MG63 (cell line): ENCODE measurements at regions not wholly inside any gene's neighbourhood (a gene's known extent, or its start where the extent isn't known, plus 50 kb on each side); places are given as distances from the start of the nearest gene placed in this dataset.

ENCODE experiments used
- DNase-seq: peaks from one replicate; pipeline ENCODE4 v3.0.0-alpha.2; 2020
- H3K27me3 ChIP-seq: fragments of 250-450 bp; sonication (Bioruptor Pico); 2 replicates; pipeline ENCODE4 v1.5.1; 2020; ENCODE audit warnings: mild to moderate bottlenecking, moderate library complexity
- H3K36me3 ChIP-seq: fragments of 250-450 bp; sonication (Bioruptor Pico); 2 replicates; pipeline ENCODE4 v1.5.1; 2020; ENCODE audit warnings: mild to moderate bottlenecking, moderate library complexity
- H3K4me3 ChIP-seq: fragments of 250-450 bp; sonication (Bioruptor Pico); 2 replicates; pipeline ENCODE4 v1.5.1; 2020; ENCODE audit warnings: mild to moderate bottlenecking, moderate library complexity
- H3K9me3 ChIP-seq: fragments of 250-450 bp; sonication (Bioruptor Pico); 2 replicates; pipeline ENCODE4 v1.5.1; 2020; ENCODE audit warnings: mild to moderate bottlenecking, moderate library complexity

DNA sequence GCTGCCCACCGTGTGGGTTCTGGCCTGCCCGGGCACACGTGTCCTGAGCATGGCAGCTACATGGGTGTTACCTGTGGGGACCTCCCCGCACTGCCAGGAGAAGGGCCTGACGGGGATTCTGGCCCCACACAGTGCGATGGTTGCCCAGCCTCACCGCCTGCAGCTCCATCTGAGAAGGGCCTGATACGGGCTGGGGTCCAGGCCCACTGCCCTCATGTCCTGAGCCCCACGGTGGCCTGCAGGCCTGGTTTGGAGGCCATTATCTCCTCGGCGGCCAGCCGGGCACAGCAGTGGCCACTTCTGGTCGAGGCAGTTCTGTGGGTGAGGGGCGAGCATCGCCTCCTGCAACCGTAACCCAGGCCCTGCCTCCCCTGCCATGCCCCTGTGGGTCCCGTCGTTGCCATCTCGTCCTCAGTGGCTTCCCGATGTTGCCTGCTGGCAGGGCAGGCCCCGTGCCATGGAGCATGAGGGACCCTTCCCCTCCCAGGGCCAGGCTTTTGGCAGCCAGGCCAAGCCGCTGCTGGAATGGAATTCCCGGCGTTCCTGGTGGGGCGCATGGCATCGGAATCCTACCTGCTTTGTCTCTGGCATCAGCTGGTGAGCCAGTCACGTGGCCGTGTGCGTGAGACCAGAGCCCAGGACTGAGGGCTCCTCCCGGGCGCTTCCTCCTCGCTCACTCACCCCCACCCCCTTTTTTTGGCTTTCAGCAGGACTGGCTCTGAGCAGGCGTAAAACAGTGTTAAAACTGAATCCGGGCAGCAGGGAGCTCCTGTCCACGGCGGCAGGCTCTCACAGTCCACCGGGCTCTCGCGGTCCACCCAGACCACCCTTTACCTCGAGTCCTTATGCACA, 71.9 kb upstream of the PPARA start:
- Histone ChIP-seq H3K9me3 (no peaks in the 10 kb centered on the region), H3K36me3 (peaks cover 95% of the 10 kb centered on the region), H3K4me3 (peak overlapping the region; percentile 78), H3K27me3 (no peaks in the 10 kb centered on the region)
- peak; percentile 97 for DNase-seq

GRCh38 chr22:46079093-46079860, 71.0 kb upstream of the PPARA start:
- peaks cover 95% of the 10 kb centered on the region for H3K36me3 ChIP-seq
- H3K27me3 ChIP-seq: no peaks in the 10 kb centered on the region
- H3K4me3 ChIP-seq: peak overlapping the region; percentile 78
- peak; percentile 67 for DNase-seq
- no peaks in the 10 kb centered on the region for H3K9me3 ChIP-seq

GRCh38 chr22:46079861-46080821, 70.2 kb upstream of the PPARA start:
- DNase-seq: peak; percentile 96
- Histone ChIP-seq H3K36me3 (peaks cover 95% of the 10 kb centered on the region), H3K4me3 (peak overlapping the region; percentile 78), H3K9me3 (no peaks in the 10 kb centered on the region), H3K27me3 (no peaks in the 10 kb centered on the region)

GRCh38 chr22:46081036-46081830, 69.1 kb upstream of the PPARA start:
- peak overlapping the region; percentile 78 for H3K4me3 ChIP-seq
- H3K27me3 ChIP-seq: no peaks in the 10 kb centered on the region
- peaks cover 93% of the 10 kb centered on the region for H3K36me3 ChIP-seq
- DNase-seq: no peak
- no peaks in the 10 kb centered on the region for H3K9me3 ChIP-seq

- H3K36me3 ChIP-seq: peaks cover 93% of the 10 kb centered on the region
- no peaks in the 10 kb centered on the region for H3K9me3 ChIP-seq
- no peaks in the 10 kb centered on the region for H3K27me3 ChIP-seq
- H3K4me3 ChIP-seq: peak overlapping the region; percentile 78
- DNase-seq: no peak
Measured at GRCh38 chr22:46081831-46082210, 68.5 kb upstream of the PPARA start.

- H3K36me3 ChIP-seq: peaks cover 93% of the 10 kb centered on the region
Measured at GRCh38 chr22:46082633-46083032, 67.7 kb upstream of the PPARA start.

GRCh38 chr22:46083383-46084350, 66.7 kb upstream of the PPARA start:
- DNase-seq: no peak
- H3K9me3 ChIP-seq: no peaks in the 10 kb centered on the region
- peak overlapping the region; percentile 78 for H3K4me3 ChIP-seq
- H3K36me3 ChIP-seq: peaks cover 93% of the 10 kb centered on the region
- H3K27me3 ChIP-seq: no peaks in the 10 kb centered on the region

More at GRCh38 chr22:46082633-46083032, 67.7 kb upstream of the PPARA start:
- no peaks in the 10 kb centered on the region for H3K27me3 ChIP-seq
- no peaks in the 10 kb centered on the region for H3K9me3 ChIP-seq
- peak overlapping the region; percentile 78 for H3K4me3 ChIP-seq
- DNase-seq: no peak

GRCh38 chr22:46084376-46084775, 66.0 kb upstream of the PPARA start:
- Histone ChIP-seq H3K9me3 (no peaks in the 10 kb centered on the region), H3K27me3 (no peaks in the 10 kb centered on the region), H3K36me3 (peaks cover 93% of the 10 kb centered on the region), H3K4me3 (peak overlapping the region; percentile 78)
- no peak for DNase-seq

DNA sequence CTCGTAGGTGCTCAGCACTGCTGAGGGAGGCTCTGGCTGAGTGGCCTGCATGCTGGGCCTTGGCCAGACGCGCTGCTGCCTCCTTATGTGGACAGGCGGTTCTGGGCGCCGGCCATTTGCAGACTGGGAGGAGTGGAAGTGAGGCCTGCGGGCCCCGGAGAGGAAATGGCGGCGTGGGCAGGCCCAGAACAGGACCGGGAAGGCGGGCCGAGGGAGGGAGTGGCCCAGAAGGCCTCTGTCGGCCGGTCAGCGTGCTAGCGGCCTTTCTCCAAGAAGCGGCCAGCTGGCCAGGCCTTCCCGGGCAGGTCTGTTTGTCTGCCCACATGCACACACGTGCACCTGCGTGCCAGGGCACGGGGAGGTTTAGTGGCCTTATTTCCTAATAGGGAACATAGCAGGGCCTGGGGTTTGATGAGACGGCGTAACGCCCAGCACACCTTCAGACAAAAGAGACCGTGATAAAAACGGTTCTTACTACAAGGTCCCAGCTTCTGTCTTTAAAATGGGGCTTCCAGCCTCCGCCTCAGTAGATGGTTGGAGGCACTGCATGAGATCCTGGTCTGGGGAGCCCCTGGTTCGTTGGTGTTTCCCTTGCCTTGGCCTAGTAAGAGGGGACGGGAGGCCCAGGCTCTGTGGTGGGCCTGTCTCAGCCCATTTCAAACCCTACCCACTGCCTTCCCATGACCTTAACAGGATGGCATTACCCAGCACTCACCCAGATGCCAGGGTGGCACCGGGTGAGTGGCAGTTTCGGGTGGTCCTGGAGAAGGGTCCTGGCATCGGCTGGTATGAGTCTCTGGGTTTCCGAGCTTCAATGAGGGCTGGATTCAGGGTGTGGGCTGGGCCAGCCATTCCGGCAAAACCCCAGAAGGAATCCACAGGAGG, 65.1 kb upstream of the PPARA start:
- DNase-seq: peak; percentile 94
- Histone ChIP-seq H3K4me3 (peak overlapping the region; percentile 78), H3K36me3 (peaks cover 97% of the 10 kb centered on the region), H3K9me3 (no peaks in the 10 kb centered on the region), H3K27me3 (no peaks in the 10 kb centered on the region)

GRCh38 chr22:46085828-46086576, 64.3 kb upstream of the PPARA start:
- peak overlapping the region; percentile 78 for H3K4me3 ChIP-seq
- H3K9me3 ChIP-seq: no peaks in the 10 kb centered on the region
- no peaks in the 10 kb centered on the region for H3K27me3 ChIP-seq
- peak; percentile 97 for DNase-seq
- H3K36me3 ChIP-seq: peaks cover 97% of the 10 kb centered on the region

DNA sequence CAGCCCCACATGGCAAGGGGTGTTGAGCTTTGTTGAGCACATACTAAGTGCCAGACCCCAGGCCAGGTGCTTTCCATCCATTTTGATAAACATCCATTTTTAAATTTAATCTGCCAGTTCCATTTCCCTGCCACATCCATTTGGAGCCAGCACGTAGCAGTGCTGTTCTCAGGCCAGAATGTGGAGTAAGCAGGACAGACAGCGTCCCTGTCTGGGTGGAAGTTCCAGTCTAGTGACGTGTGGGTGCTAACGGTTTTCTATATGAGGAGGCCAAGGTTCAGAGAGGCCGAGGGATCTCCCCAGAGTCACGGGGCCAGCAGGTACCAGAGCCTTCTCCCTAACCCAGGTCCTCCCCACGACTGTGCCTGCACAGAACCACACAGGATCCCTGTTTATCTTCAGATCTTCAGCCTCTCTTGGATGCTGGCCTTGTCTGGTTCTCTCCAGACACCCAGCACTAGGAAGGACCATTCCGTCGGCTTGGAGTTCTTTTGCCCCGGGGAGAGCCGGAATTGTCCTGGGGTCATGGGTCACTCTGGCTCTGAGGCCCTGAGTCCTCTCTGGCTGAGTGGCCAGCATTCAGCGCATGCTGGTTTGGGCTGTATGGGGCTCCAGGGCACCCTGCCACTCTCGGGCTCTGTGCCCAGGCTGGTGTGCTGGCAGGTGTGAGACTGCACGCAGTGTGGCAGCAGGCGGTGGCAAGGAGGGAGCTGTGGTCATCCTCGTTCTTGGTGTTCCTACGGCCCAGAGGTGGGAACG, 63.6 kb upstream of the PPARA start:
- Histone ChIP-seq H3K9me3 (no peaks in the 10 kb centered on the region), H3K36me3 (peaks cover 96% of the 10 kb centered on the region), H3K4me3 (peak overlapping the region; percentile 78), H3K27me3 (no peaks in the 10 kb centered on the region)
- DNase-seq: peak; percentile 67

GRCh38 chr22:46087336-46087690, 63.0 kb upstream of the PPARA start:
- DNase-seq: no peak
- no peaks in the 10 kb centered on the region for H3K27me3 ChIP-seq
- no peaks in the 10 kb centered on the region for H3K9me3 ChIP-seq
- peaks cover 96% of the 10 kb centered on the region for H3K36me3 ChIP-seq
- peak overlapping the region; percentile 78 for H3K4me3 ChIP-seq

DNA sequence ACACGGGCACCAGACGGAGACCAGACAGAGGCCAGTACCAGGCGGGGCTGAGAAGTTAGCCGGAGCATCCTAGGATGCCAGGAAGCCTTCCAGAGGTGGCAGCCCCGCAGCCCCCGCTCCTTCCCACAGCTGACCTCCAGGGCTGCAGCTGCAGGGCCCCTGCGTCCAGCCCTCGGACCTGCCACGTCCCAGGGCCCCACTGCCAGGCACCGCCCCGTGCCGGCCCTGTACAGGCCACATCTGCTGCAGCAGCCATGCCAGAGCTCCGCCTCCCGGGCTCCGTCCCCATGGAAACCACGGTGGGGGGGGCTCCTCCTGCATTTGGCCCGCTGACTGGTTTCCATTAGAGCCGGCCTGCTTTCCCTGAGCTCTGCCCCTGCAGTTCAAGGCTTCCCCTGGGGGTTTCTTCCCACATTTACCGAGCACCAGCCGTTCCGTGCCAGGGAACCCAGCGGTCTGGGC, 62.5 kb upstream of the PPARA start:
- Histone ChIP-seq H3K36me3 (peaks cover 97% of the 10 kb centered on the region), H3K27me3 (no peaks in the 10 kb centered on the region), H3K4me3 (peak overlapping the region; percentile 78), H3K9me3 (no peaks in the 10 kb centered on the region)
- DNase-seq: peak; percentile 94
